GM12878 (cell line): ENCODE measurements at regions not wholly inside any gene's neighbourhood (a gene's known extent, or its start where the extent isn't known, plus 50 kb on each side); places are given as distances from the start of the nearest gene placed in this dataset.

Experiments used
- ATAC-seq: fragments of 200-7000 bp; cut with Tn5 transposase; 3 replicates; pipeline ENCODE4 v1.9.1; 2020; ENCODE audit warnings: mild to moderate bottlenecking, moderate library complexity
- BruUV-seq: library from RNA; stranded (reverse); fragments of 400-500 nt; replicated peaks from 2 replicates; lab custom pipeline; 2021; lab: Mats Ljungman, UMichigan
- CTCF ChIA-PET: fragments of 300-600 bp; sonication (Branson Sonifier 250); formaldehyde crosslinking; extraction: SDS; loops from one replicate; lab custom pipeline; 2021; ENCODE audit warnings: inconsistent platforms; lab: Yijun Ruan, JAX
- POLR2A ChIA-PET: fragments of 350-600 bp; formaldehyde crosslinking; extraction: SDS; loops from one replicate; lab custom pipeline; 2021; ENCODE audit warnings: inconsistent platforms; lab: Charles Lee
- RAD21 ChIA-PET: fragments of 300-600 bp; sonication (Branson Sonifier 250); formaldehyde crosslinking; loops from one replicate; lab custom pipeline; 2023; ENCODE audit warnings: antibody characterized with exemption; ENCODE audit not compliant: unreplicated experiment; lab: Charles Lee
- SMC1A ChIA-PET: fragments of 300-600 bp; sonication (Branson Sonifier 250); formaldehyde crosslinking; loops from one replicate; lab custom pipeline; 2023; ENCODE audit not compliant: unreplicated experiment, uncharacterized antibody; lab: Charles Lee
- DNase-seq: peaks from one replicate; pipeline ENCODE4 v3.0.0-alpha.2; 2011; ENCODE audit warnings: low read depth, low spot score
- FAIRE-seq: peaks from 3 replicates; lab custom pipeline; 2011; peaks lifted over from hg19 to GRCh38; lab: Jason Lieb, UNC
- H2AFZ ChIP-seq: 2 replicates; pipeline ENCODE4 v1.6.0; 2011; ENCODE audit warnings: low read depth, low read length, control low read depth; ENCODE audit not compliant: control insufficient read depth
- H3K27ac ChIP-seq: 2 replicates; pipeline ENCODE4 v1.5.1; 2011; ENCODE audit warnings: control low read depth; ENCODE audit not compliant: control insufficient read depth, insufficient read depth
- H3K27me3 ChIP-seq, 2 experiments: replicated peaks in 1 of 2; 2 replicates each; pipeline versions ENCODE4 v1.6.0 to v1.6.1; 2011; ENCODE audit warnings: low read length in 1 of 2; ENCODE audit not compliant: control insufficient read depth in 2 of 2, insufficient read depth in 2 of 2
- H3K36me3 ChIP-seq, 2 experiments: 2 replicates each; pipeline ENCODE4 v1.5.1; 2011; ENCODE audit warnings: low read length in 1 of 2; ENCODE audit not compliant: control insufficient read depth in 2 of 2, insufficient read depth in 2 of 2
- H3K4me1 ChIP-seq: 2 replicates; pipeline ENCODE4 v1.6.1; 2011; ENCODE audit warnings: mild to moderate bottlenecking, low read length, moderate library complexity, mixed read lengths; ENCODE audit not compliant: control insufficient read depth, insufficient read depth
- H3K4me2 ChIP-seq: 2 replicates; pipeline ENCODE4 v1.6.0; 2011; ENCODE audit warnings: control low read depth; ENCODE audit not compliant: control insufficient read depth, insufficient read depth
- H3K4me3 ChIP-seq: fragments of 200-600 bp; sonication (generic); 2 replicates; pipeline ENCODE4 v1.5.1; 2016
- H3K79me2 ChIP-seq: 2 replicates; pipeline ENCODE4 v1.6.0; 2011; ENCODE audit warnings: low read length; ENCODE audit not compliant: control insufficient read depth, insufficient read depth
- H3K9ac ChIP-seq: 2 replicates; pipeline ENCODE4 v1.8.0; 2011; ENCODE audit warnings: low read length, control low read depth, mixed read lengths; ENCODE audit not compliant: control insufficient read depth, insufficient read depth
- H3K9me3 ChIP-seq: replicated peaks from 3 replicates; pipeline ENCODE4 v1.5.1; 2011; ENCODE audit warnings: mild to moderate bottlenecking, low read length; ENCODE audit not compliant: control insufficient read depth, insufficient read depth
- H4K20me1 ChIP-seq: 2 replicates; pipeline ENCODE4 v1.6.0; 2011; ENCODE audit not compliant: control insufficient read depth, insufficient read depth
- BACH1 ChIP-seq: fragments of 450-650 bp; IDR thresholded peaks from 2 replicates; pipeline ENCODE4 v1.6.1; 2017; ENCODE audit warnings: mild to moderate bottlenecking, borderline replicate concordance
- CHD4 ChIP-seq: fragments of 200-600 bp; sonication (generic); IDR thresholded peaks from 2 replicates; pipeline ENCODE4 v1.6.1; 2016; ENCODE audit warnings: mild to moderate bottlenecking
- FOS ChIP-seq: IDR thresholded peaks from 3 replicates; pipeline ENCODE4 v1.6.1; 2011; ENCODE audit warnings: borderline replicate concordance; ENCODE audit not compliant: insufficient read length; ENCODE audit errors: extremely low read depth
- LARP7 ChIP-seq: fragments of 450-650 bp; IDR thresholded peaks from 2 replicates; pipeline ENCODE4 v1.6.1; 2017; ENCODE audit warnings: mild to moderate bottlenecking
- POLR2AphosphoS2 ChIP-seq: IDR thresholded peaks from 2 replicates; pipeline ENCODE4 v1.6.1; 2011; ENCODE audit warnings: low read depth, mild to moderate bottlenecking, low read length, improper control_type of control experiment, moderate library complexity
- RAD51 ChIP-seq: fragments of 450-650 bp; IDR thresholded peaks from 2 replicates; pipeline ENCODE4 v1.6.1; 2016; ENCODE audit warnings: moderate library complexity, mild to moderate bottlenecking, inconsistent platforms
- SMAD5 ChIP-seq: IDR thresholded peaks from 2 replicates; pipeline ENCODE4 v1.6.1; 2016; ENCODE audit warnings: antibody characterized with exemption, low read depth
- SMC3 ChIP-seq: IDR thresholded peaks from 2 replicates; pipeline ENCODE4 v1.6.1; 2011; ENCODE audit warnings: low read length, improper control_type of control experiment, borderline replicate concordance
- SREBF1 ChIP-seq: IDR thresholded peaks from 2 replicates; pipeline ENCODE4 v1.6.1; 2012; ENCODE audit warnings: mild to moderate bottlenecking, low read length
- SRF ChIP-seq, 2 experiments: IDR thresholded peaks; 2 replicates each; pipeline ENCODE4 v1.6.1; 2011; ENCODE audit warnings: low read depth in 2 of 2, low read length in 2 of 2, mild to moderate bottlenecking in 1 of 2, moderate library complexity in 1 of 2
- WGBS: methylation state at CpG from one replicate; pipeline ENCODE4 v1.1.6; 2016; ENCODE audit warnings: low lambda C conversion rate; ENCODE audit not compliant: insufficient replicate concordance, insufficient coverage; ENCODE audit errors: missing lambda C conversion rate; 5-methylcytosine and 5-hydroxymethylcytosine counted together
- in situ Hi-C: fragments of 300-500 bp; cut with MboI; formaldehyde crosslinking; loops from 9 replicates; pipeline ENCODE4 v1.14.3; 2018; ENCODE audit warnings: mixed read lengths
- intact Hi-C: fragments of 100-400 bp; cut with micrococcal nuclease; formaldehyde crosslinking; loops from one replicate; pipeline ENCODE4 v1.14.2; 2022; ENCODE audit not compliant: unreplicated experiment
- TF ChIP-seq, protein P1 (sequence below): fragments of 450-650 bp; IDR thresholded peaks from 2 replicates; pipeline ENCODE4 v1.6.1; 2018; ENCODE audit warnings: borderline replicate concordance, mild to moderate bottlenecking; ENCODE audit not compliant: partially characterized antibody
- TF ChIP-seq, protein P2 (sequence below): IDR thresholded peaks from 2 replicates; pipeline ENCODE4 v1.6.1; 2012; ENCODE audit warnings: low read length, inconsistent platforms
- TF ChIP-seq, protein P3 (sequence below): fragments of 450-650 bp; IDR thresholded peaks from 2 replicates; pipeline ENCODE4 v1.6.1; 2017; ENCODE audit warnings: low read depth, mild to moderate bottlenecking, moderate library complexity
- TF ChIP-seq, protein P4 (sequence below): IDR thresholded peaks from 2 replicates; pipeline ENCODE4 v1.6.1; 2011; ENCODE audit warnings: borderline replicate concordance, low read depth, mild to moderate bottlenecking, moderate library complexity, mixed read lengths, low read length; ENCODE audit not compliant: insufficient read depth; ENCODE audit errors: extremely low read length
- TF ChIP-seq, protein P5 (sequence below): fragments of 450-650 bp; IDR thresholded peaks from 2 replicates; pipeline ENCODE4 v1.6.1; 2017; ENCODE audit warnings: mild to moderate bottlenecking

DNA sequence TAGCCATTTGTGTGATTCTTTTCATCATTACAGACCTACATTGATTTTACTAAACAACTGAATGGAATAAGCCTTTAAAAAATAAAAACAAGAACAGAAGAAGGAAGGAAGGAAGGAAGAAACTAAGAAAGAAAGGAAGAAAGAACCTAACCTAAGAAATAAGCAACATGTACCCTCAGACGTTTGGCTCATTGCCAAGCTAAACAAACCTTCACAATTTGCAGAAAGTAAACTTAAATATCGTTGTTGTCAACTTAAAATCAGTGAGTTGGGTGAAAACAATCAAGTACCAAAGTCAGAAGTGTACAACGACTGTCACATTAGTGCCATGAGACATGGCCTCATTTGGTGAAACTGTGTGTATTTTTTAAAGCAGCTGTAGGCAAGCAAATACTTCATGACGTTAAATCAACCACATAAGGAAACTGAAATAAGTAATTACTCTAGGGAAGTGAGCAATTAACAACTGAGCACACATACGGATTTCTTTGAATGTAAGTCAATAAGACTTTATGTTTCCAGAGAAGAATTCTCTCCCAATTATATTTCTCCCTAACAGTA, 313.1 kb upstream of the TMPRSS15 start:
- WGBS: 1% methylated on average over 5 of the region's 5 CpGs
- Histone ChIP-seq H3K36me3 (no peaks in the 10 kb centered on the region), H3K9ac (no peak overlapping the region), H3K4me3 (no peak overlapping the region), H3K9me3 (no peaks in the 10 kb centered on the region), H3K27me3 (no peaks in the 10 kb centered on the region), H3K79me2 (no peaks in the 10 kb centered on the region), H3K4me2 (no peak overlapping the region), H3K4me1 (no peaks in the 10 kb centered on the region), H2AFZ (no peak overlapping the region), H3K27ac (no peak overlapping the region), H4K20me1 (no peaks in the 10 kb centered on the region)
- POLR2A ChIA-PET: no interaction called here
- in situ Hi-C loops (no loop called here), intact Hi-C loops (no loop called here)
- ATAC-seq: no peak
- SMC1A ChIA-PET: no interaction called here
- CTCF ChIA-PET: no interaction called here
- FAIRE-seq: no peak
- TF ChIP-seq LARP7 (no peak), SRF (IDR thresholded peaks at IDR 0.05; ENCODE audit: low read depth in 2 of 2, low read length in 2 of 2) (no peak), SREBF1 (no peak), SMAD5 (no peak), POLR2AphosphoS2 (no peak), SMC3 (no peak), RAD51 (no peak), FOS (no peak), CHD4 (no peak), BACH1 (no peak)
- TF ChIP-seq, protein P1, sequence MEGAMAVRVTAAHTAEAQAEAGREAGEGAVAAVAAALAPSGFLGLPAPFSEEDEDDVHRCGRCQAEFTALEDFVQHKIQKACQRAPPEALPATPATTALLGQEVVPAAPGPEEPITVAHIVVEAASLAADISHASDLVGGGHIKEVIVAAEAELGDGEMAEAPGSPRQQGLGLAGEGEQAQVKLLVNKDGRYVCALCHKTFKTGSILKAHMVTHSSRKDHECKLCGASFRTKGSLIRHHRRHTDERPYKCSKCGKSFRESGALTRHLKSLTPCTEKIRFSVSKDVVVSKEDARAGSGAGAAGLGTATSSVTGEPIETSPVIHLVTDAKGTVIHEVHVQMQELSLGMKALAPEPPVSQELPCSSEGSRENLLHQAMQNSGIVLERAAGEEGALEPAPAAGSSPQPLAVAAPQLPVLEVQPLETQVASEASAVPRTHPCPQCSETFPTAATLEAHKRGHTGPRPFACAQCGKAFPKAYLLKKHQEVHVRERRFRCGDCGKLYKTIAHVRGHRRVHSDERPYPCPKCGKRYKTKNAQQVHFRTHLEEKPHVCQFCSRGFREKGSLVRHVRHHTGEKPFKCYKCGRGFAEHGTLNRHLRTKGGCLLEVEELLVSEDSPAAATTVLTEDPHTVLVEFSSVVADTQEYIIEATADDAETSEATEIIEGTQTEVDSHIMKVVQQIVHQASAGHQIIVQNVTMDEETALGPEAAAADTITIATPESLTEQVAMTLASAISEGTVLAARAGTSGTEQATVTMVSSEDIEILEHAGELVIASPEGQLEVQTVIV: no peak
- TF ChIP-seq, protein P2, sequence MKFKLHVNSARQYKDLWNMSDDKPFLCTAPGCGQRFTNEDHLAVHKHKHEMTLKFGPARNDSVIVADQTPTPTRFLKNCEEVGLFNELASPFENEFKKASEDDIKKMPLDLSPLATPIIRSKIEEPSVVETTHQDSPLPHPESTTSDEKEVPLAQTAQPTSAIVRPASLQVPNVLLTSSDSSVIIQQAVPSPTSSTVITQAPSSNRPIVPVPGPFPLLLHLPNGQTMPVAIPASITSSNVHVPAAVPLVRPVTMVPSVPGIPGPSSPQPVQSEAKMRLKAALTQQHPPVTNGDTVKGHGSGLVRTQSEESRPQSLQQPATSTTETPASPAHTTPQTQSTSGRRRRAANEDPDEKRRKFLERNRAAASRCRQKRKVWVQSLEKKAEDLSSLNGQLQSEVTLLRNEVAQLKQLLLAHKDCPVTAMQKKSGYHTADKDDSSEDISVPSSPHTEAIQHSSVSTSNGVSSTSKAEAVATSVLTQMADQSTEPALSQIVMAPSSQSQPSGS: no peak
- TF ChIP-seq, protein P3, sequence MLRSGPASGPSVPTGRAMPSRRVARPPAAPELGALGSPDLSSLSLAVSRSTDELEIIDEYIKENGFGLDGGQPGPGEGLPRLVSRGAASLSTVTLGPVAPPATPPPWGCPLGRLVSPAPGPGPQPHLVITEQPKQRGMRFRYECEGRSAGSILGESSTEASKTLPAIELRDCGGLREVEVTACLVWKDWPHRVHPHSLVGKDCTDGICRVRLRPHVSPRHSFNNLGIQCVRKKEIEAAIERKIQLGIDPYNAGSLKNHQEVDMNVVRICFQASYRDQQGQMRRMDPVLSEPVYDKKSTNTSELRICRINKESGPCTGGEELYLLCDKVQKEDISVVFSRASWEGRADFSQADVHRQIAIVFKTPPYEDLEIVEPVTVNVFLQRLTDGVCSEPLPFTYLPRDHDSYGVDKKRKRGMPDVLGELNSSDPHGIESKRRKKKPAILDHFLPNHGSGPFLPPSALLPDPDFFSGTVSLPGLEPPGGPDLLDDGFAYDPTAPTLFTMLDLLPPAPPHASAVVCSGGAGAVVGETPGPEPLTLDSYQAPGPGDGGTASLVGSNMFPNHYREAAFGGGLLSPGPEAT: no peak
- TF ChIP-seq, protein P4, sequence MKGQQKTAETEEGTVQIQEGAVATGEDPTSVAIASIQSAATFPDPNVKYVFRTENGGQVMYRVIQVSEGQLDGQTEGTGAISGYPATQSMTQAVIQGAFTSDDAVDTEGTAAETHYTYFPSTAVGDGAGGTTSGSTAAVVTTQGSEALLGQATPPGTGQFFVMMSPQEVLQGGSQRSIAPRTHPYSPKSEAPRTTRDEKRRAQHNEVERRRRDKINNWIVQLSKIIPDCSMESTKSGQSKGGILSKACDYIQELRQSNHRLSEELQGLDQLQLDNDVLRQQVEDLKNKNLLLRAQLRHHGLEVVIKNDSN: no peak
- TF ChIP-seq, protein P5, sequence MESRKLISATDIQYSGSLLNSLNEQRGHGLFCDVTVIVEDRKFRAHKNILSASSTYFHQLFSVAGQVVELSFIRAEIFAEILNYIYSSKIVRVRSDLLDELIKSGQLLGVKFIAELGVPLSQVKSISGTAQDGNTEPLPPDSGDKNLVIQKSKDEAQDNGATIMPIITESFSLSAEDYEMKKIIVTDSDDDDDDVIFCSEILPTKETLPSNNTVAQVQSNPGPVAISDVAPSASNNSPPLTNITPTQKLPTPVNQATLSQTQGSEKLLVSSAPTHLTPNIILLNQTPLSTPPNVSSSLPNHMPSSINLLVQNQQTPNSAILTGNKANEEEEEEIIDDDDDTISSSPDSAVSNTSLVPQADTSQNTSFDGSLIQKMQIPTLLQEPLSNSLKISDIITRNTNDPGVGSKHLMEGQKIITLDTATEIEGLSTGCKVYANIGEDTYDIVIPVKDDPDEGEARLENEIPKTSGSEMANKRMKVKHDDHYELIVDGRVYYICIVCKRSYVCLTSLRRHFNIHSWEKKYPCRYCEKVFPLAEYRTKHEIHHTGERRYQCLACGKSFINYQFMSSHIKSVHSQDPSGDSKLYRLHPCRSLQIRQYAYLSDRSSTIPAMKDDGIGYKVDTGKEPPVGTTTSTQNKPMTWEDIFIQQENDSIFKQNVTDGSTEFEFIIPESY: no peak
- no peak for DNase-seq
- BruUV-seq: no TSS peak
- RAD21 ChIA-PET: no interaction called here
